OCI-LY3 (cell line): ENCODE measurements at regions not wholly inside any gene's neighbourhood (a gene's known extent, or its start where the extent isn't known, plus 50 kb on each side); places are given as distances from the start of the nearest gene placed in this dataset.

Experiments
- H2AFZ ChIP-seq: fragments of 200-600, 300-600 bp; shearing (Covaris generic); 2 replicates; pipeline ENCODE4 v1.6.0; 2014; ENCODE audit warnings: antibody characterized with exemption, low read depth, low read length
- H3K27ac ChIP-seq: fragments of 200-600, 300-600 bp; sonication (generic); 2 replicates; pipeline ENCODE4 v1.5.1; 2014; ENCODE audit warnings: mild to moderate bottlenecking, low read length, moderate library complexity, mixed read lengths
- H3K27me3 ChIP-seq: fragments of 200-600, 300-600 bp; sonication (generic); 2 replicates; pipeline ENCODE4 v1.6.1; 2014; ENCODE audit warnings: low read depth, low read length, mixed read lengths
- H3K36me3 ChIP-seq: fragments of 200-600, 300-600 bp; sonication (generic); replicated peaks from 2 replicates; pipeline ENCODE3; 2014; ENCODE audit warnings: low read depth, low read length, mixed read lengths
- H3K4me1 ChIP-seq: fragments of 300-600, 200-600 bp; sonication (generic); 2 replicates; pipeline ENCODE4 v1.6.1; 2014; ENCODE audit warnings: low read length, mixed read lengths
- H3K4me2 ChIP-seq: fragments of 200-600, 300-600 bp; sonication (generic); 2 replicates; pipeline ENCODE4 v1.6.1; 2014; ENCODE audit warnings: low read length, mixed read lengths
- H3K4me3 ChIP-seq: fragments of 300-600, 200-600 bp; sonication (generic); 2 replicates; pipeline ENCODE4 v1.5.1; 2014; ENCODE audit warnings: antibody characterized with exemption, mild to moderate bottlenecking, low read length, moderate library complexity
- H3K79me2 ChIP-seq: fragments of 300-600, 200-600 bp; shearing (Covaris generic); 2 replicates; pipeline ENCODE4 v1.6.1; 2014; ENCODE audit warnings: mild to moderate bottlenecking, low read length, mixed read lengths
- H3K9ac ChIP-seq: fragments of 300-600, 200-600 bp; shearing (Covaris generic); 2 replicates; pipeline ENCODE4 v1.6.0; 2014; ENCODE audit warnings: mild to moderate bottlenecking, low read length, moderate library complexity
- H3K9me3 ChIP-seq: fragments of 200-600, 300-600 bp; shearing (Covaris generic); 2 replicates; pipeline ENCODE4 v1.6.1; 2014; ENCODE audit warnings: low read length, mixed read lengths; ENCODE audit not compliant: insufficient read depth
- H4K20me1 ChIP-seq: fragments of 200-600, 300-600 bp; sonication (generic); 2 replicates; pipeline ENCODE4 v1.6.1; 2016; ENCODE audit warnings: low read length, mixed read lengths; ENCODE audit not compliant: insufficient read depth
- CTCF ChIP-seq: fragments of 200-600, 300-600 bp; sonication (generic); IDR thresholded peaks from 2 replicates; pipeline ENCODE4 v1.5.1; 2014; ENCODE audit warnings: antibody characterized with exemption, low read length, low read depth
- EZH2phosphoT487 ChIP-seq: fragments of 200-600 bp; shearing (Covaris generic); IDR thresholded peaks from 2 replicates; pipeline ENCODE4 v1.6.1; 2018; ENCODE audit warnings: antibody characterized with exemption, mixed run types, low read depth

DNA sequence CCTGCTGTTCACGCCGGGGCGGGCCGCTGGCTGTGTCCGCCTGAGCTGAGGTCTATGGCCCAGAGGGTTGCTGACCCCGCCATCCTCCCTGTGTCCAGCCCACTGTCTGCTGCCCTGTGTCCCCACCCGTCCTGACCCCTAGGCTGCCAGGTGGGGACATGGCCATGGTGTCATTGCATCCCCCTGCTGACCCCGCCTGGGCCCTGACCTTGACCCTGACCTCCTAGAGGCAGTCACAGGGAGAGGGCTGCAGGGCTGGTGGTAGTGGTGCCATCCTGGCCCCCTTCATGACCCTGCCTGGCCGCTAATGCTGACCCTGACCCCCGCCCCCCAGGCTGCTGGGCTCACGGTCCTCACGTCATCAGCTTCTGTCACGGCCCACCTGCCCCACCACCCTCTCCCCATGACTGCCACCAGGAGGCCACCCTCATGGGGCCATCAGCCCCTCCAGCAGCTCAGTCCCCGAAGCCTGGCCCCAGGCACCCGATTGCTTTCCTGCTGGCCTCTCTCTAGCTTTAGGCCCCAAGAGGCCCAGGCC, 285.9 kb downstream of the BRD1 start:
- Histone ChIP-seq H3K27ac (no peak overlapping the region), H3K4me1 (no peaks in the 10 kb centered on the region), H3K36me3 (no peaks in the 10 kb centered on the region), H2AFZ (no peak overlapping the region), H4K20me1 (no peaks in the 10 kb centered on the region; the same call in 1 of the 2 replicates), H3K9ac (no peak overlapping the region), H3K79me2 (no peaks in the 10 kb centered on the region), H3K9me3 (no peaks in the 10 kb centered on the region), H3K4me3 (no peak overlapping the region), H3K4me2 (no peak overlapping the region), H3K27me3 (no peaks in the 10 kb centered on the region)
- TF ChIP-seq CTCF (no peak), EZH2phosphoT487 (no peak)

GRCh38 chr22:49540913-49541692, 286.6 kb downstream of the BRD1 start:
- Histone ChIP-seq H3K36me3 (no peaks in the 10 kb centered on the region), H3K9me3 (no peaks in the 10 kb centered on the region), H3K27ac (no peak overlapping the region), H4K20me1 (no peaks in the 10 kb centered on the region; the same call in 1 of the 2 replicates), H3K4me1 (no peaks in the 10 kb centered on the region), H3K9ac (no peak overlapping the region), H3K27me3 (no peaks in the 10 kb centered on the region), H3K79me2 (no peaks in the 10 kb centered on the region), H3K4me3 (no peak overlapping the region), H2AFZ (no peak overlapping the region), H3K4me2 (no peak overlapping the region)
- no peak for TF ChIP-seq CTCF
- no peak for TF ChIP-seq EZH2phosphoT487

DNA sequence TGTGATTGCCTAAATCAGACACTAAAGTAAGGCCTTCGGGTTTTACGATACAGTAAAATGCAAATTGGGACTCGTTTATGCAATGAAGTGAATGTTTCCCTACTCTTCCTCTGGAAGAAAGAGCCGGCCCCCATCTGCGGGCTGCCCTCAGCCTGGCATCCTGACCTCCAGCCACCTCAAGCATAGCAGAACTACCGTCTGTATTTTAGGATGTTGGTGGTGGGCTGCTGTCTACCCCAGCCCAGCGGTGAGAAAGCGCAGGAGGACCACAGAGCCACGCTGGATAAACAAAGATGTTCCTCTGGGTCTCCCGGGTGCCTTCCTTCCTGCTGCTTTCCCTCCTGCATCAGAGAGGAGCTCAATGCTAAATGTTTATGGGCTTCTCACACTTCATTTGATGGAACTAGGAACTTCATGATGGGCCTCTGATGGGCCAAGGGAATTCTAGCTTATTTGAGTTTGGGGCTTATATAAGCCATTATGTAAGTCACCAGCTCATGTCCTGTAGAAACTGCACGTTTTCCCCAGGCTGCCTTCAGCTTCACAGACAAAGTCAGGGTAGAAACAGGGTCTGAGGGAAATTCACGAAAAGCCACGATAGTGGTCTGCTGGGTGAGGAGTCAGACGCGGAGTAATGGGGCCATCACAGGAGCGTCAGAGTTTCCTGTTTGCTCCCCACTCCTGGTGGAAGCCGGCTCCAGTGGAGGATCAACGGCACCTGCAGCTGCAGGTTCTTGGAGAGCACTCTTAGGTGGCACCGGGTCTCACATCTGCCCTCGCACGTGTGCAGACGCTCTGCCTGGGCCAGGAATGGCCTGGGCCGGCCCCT, 287.4 kb downstream of the BRD1 start:
- Histone ChIP-seq H3K36me3 (no peaks in the 10 kb centered on the region), H4K20me1 (no peaks in the 10 kb centered on the region; the same call in 1 of the 2 replicates), H3K4me2 (no peak overlapping the region), H3K9ac (no peak overlapping the region), H3K27me3 (no peaks in the 10 kb centered on the region), H3K27ac (no peak overlapping the region), H3K4me1 (no peaks in the 10 kb centered on the region), H3K79me2 (no peaks in the 10 kb centered on the region), H3K4me3 (no peak overlapping the region), H2AFZ (no peak overlapping the region), H3K9me3 (no peaks in the 10 kb centered on the region)
- TF ChIP-seq CTCF: no peak
- no peak for TF ChIP-seq EZH2phosphoT487

GRCh38 chr22:49538006-49538405, 289.7 kb downstream of the BRD1 start:
- no peak overlapping the region for H3K27ac ChIP-seq
- H3K36me3 ChIP-seq: no peaks in the 10 kb centered on the region
- no peaks in the 10 kb centered on the region for H3K27me3 ChIP-seq
- no peak overlapping the region for H3K4me3 ChIP-seq
- TF ChIP-seq CTCF: no peak
- no peak overlapping the region for H2AFZ ChIP-seq
- H3K9me3 ChIP-seq: no peaks in the 10 kb centered on the region
- H4K20me1 ChIP-seq: no peaks in the 10 kb centered on the region
- no peaks in the 10 kb centered on the region for H3K79me2 ChIP-seq
- no peak overlapping the region for H3K4me2 ChIP-seq
- H3K4me1 ChIP-seq: no peaks in the 10 kb centered on the region
- H3K9ac ChIP-seq: no peak overlapping the region
